ENCODE measurements at regions not wholly inside any gene's neighbourhood (a gene's known extent, or its start where the extent isn't known, plus 50 kb on each side); places are given as distances from the start of the nearest gene placed in this dataset.

DNA sequence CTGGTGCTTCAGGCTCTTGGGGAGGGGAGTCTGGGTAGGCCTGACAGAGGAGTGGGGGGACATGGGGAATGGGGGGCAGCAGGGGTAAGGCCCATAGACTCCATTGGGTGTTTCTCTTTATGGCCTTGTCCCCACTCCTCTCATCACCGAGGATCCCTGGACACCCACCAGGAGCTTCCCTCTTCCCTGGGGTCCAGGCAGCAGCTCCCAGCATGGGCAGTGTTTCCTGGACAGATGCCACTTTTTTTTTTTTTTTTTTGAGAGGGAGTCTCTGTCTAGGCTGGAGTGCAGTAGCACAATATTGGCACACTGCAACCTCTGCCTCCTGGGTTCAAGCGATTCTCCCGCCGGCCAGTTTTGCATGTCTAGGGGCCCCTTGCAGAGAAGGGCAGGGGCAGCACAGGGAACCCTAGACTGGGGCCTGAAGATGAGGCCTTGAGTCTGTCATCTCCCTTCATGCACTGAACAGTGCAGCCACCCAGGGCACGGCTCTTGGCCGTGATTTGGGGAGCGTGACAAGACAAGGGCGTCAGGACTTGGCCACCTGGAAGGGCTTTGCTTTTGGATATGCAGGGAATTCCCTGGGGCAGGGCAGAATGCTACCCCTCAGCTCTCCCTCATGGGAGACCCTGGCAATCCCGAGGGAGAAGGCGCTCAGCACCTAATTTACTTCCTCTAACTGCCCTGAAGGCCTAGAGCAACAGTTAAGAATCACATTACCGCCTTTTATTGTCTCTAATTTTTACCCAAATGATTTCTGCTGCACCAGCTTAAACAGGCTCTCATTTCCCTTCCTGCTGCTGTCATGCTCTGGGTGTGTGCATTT is 213.9 kb upstream of the ZNF536 start:
- POLR2A ChIA-PET (ENCODE audit: unreplicated experiment), result no interaction called here
- no CpG with 5 or more reads among the region's 11 CpGs for WGBS, 2 experiments (ENCODE audit: extremely low coverage in 2 of 2, insufficient read length in 1 of 2)
- Histone ChIP-seq H2AFZ (replicated peaks; ENCODE audit: low read length, poor library complexity) (no peak overlapping the region), H3K4me2 (ENCODE audit: low read depth, low read length) (no peak overlapping the region), H4K5ac (ENCODE audit: low read depth, low read length) (no peak overlapping the region), H3K4me3 (ENCODE audit: insufficient read depth, low read depth, low read length) (no peak overlapping the region), H2BK15ac (ENCODE audit: low read depth, low read length) (no peak overlapping the region), H3K79me1 (ENCODE audit: low read depth in 1 of 2, low read length in 2 of 2) (no peaks in the 10 kb centered on the region), H2BK5ac (ENCODE audit: low read depth, low read length, poor library complexity, severe bottlenecking) (no peak overlapping the region), H2BK20ac (ENCODE audit: low read depth, low read length) (no peak overlapping the region), H3K4ac (ENCODE audit: low read depth, low read length) (no peak overlapping the region), H2AK5ac (ENCODE audit: low read depth, low read length) (no peak overlapping the region), H3K23ac (ENCODE audit: low read depth, low read length) (no peak overlapping the region), H3K14ac (replicated peaks; ENCODE audit: low read depth, low read length) (no peak overlapping the region), H4K20me1 (ENCODE audit: insufficient read depth, low read length) (no peaks in the 10 kb centered on the region), H2BK120ac (ENCODE audit: low read depth, low read length) (no peak overlapping the region), H3K9me3 (ENCODE audit: control insufficient read depth, insufficient read depth, low read length) (peaks cover 18% of the 10 kb centered on the region), H4K8ac (ENCODE audit: low read depth in 2 of 2, low read length in 2 of 2) (no peak overlapping the region), H3K36me3 (ENCODE audit: control insufficient read depth, insufficient read depth, low read length) (no peaks in the 10 kb centered on the region), H3K27me3 (ENCODE audit: control insufficient read depth, insufficient read depth, low read length) (no peaks in the 10 kb centered on the region), H3K4me1 (ENCODE audit: control insufficient read depth, insufficient read depth, low read length) (no peaks in the 10 kb centered on the region), H3K27ac (ENCODE audit: insufficient read depth, low read length) (no peak overlapping the region), H4K91ac (ENCODE audit: insufficient read depth, low read depth, low read length) (no peak overlapping the region), H3K18ac (ENCODE audit: low read depth, low read length) (no peak overlapping the region), H3K56ac (ENCODE audit: extremely low read depth, insufficient read depth, low read length) (no peak overlapping the region), H3K9me1 (ENCODE audit: insufficient read depth, low read length) (no peaks in the 10 kb centered on the region), H2AK9ac (replicated peaks; ENCODE audit: low read depth, low read length, poor library complexity) (no peak overlapping the region), H3K9ac (ENCODE audit: low read depth, low read length) (no peak overlapping the region)
- dilution Hi-C loops (cut with HindIII; ENCODE audit: low sequenced_read_pairs, unreplicated experiment), result no loop called here
- no peak for DNase-seq
- in situ Hi-C loops (cut with MboI; ENCODE audit: low sequenced_read_pairs), result no loop called here
- no peak for TF ChIP-seq SMC3 (IDR thresholded peaks at IDR 0.05; ENCODE audit: low read depth, low read length)
- TF ChIP-seq RAD21 (IDR thresholded peaks at IDR 0.05; ENCODE audit: low read length), result no peak
- no peak for TF ChIP-seq RFX5 (IDR thresholded peaks at IDR 0.05; ENCODE audit: low read depth, low read length)
- TF ChIP-seq BHLHE40 (IDR thresholded peaks at IDR 0.05; ENCODE audit: low read depth, low read length), result no peak
- TF ChIP-seq MAFK (IDR thresholded peaks at IDR 0.05; ENCODE audit: low read depth, low read length), result no peak
- TF ChIP-seq MAZ (IDR thresholded peaks at IDR 0.05; ENCODE audit: borderline replicate concordance, low read depth, low read length), result no peak
- no peak for TF ChIP-seq NFE2L2 (IDR thresholded peaks at IDR 0.05; ENCODE audit: low read depth, low read length)
- TF ChIP-seq, protein P1, sequence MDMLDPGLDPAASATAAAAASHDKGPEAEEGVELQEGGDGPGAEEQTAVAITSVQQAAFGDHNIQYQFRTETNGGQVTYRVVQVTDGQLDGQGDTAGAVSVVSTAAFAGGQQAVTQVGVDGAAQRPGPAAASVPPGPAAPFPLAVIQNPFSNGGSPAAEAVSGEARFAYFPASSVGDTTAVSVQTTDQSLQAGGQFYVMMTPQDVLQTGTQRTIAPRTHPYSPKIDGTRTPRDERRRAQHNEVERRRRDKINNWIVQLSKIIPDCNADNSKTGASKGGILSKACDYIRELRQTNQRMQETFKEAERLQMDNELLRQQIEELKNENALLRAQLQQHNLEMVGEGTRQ (IDR thresholded peaks at IDR 0.05; ENCODE audit: low read depth, low read length), result no peak
- TF ChIP-seq POLR2A (IDR thresholded peaks at IDR 0.05; ENCODE audit: low read depth, low read length), result no peak
- TF ChIP-seq MXI1 (IDR thresholded peaks at IDR 0.05; ENCODE audit: borderline replicate concordance, low read depth, low read length), result no peak
- TF ChIP-seq FOS (IDR thresholded peaks at IDR 0.05; ENCODE audit: low read depth, low read length), result no peak
- TF ChIP-seq RCOR1 (IDR thresholded peaks at IDR 0.05; ENCODE audit: insufficient replicate concordance, low read length), result no peak
- TF ChIP-seq, protein P2, sequence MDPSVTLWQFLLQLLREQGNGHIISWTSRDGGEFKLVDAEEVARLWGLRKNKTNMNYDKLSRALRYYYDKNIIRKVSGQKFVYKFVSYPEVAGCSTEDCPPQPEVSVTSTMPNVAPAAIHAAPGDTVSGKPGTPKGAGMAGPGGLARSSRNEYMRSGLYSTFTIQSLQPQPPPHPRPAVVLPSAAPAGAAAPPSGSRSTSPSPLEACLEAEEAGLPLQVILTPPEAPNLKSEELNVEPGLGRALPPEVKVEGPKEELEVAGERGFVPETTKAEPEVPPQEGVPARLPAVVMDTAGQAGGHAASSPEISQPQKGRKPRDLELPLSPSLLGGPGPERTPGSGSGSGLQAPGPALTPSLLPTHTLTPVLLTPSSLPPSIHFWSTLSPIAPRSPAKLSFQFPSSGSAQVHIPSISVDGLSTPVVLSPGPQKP (IDR thresholded peaks at IDR 0.05; ENCODE audit: borderline replicate concordance, low read depth, low read length), result no peak
- TF ChIP-seq CTCF (conservative IDR thresholded peaks at IDR 0.05; ENCODE audit: low read depth, low read length), result no peak
- TF ChIP-seq CHD1 (IDR thresholded peaks at IDR 0.05; ENCODE audit: low read depth, low read length), result no peak
- no peak for TF ChIP-seq CEBPB (IDR thresholded peaks at IDR 0.05; ENCODE audit: low read depth, low read length)
- BruUV-seq (replicated peaks), result no TSS peak
- intact Hi-C loops (cut with micrococcal nuclease), result no loop called here
- no peak for ATAC-seq (ENCODE audit: low read depth)
- CTCF ChIA-PET, result interaction anchor here (0.6 kb wide), 1 partner anchor 24 kb away, joined by 3 read pairs; no protein-coding TSS in a partner anchor

Measured in IMR-90 (cell line).